ENCODE measurements at regions not wholly inside any gene's neighbourhood (a gene's known extent, or its start where the extent isn't known, plus 50 kb on each side); places are given as distances from the start of the nearest gene placed in this dataset.

DNA sequence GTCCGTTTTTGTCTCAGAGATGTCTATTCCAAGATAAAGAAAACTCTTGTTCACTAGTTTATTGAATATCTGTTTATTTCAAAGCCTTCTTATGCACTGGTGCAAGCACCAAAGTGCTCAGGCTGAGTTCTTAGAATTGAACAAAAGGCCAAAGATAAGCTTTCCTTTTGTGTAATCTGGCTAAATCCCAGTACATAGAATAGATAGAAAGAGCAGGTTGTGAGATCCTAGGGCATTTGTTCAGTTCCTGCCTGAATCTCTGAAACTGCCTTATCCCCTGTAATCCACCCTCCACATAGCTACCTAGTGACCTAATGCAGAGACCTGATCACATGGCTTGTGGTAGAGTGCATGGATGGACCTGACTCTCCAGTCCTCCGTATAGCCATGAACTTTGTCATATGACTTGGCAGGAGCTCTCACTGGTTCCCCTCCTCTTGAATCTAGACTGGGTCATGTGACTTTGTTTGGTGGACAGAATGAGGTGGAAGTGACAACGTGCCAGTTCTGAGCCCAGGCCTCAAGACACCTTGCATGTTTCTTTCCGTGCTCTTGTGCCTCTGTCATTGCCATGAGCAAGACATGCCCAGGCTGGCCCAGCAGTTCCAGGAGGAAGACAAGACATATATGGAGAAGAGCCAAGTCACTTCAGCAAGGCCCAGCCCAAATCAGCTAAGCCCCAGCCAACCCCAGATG lies 139.3 kb upstream of the SHB start:
- no peaks in the 10 kb centered on the region for H4K20me1 ChIP-seq (ENCODE audit: control insufficient read depth, insufficient read depth, insufficient read length)
- no peak overlapping the region for H3K4ac ChIP-seq (ENCODE audit: low read depth, low read length)
- H3K9ac ChIP-seq (ENCODE audit: extremely low read depth, insufficient read length, low read length): no peak overlapping the region
- H3K23me2 ChIP-seq (ENCODE audit: insufficient read length, low read depth, low read length, poor library complexity, severe bottlenecking): no peaks in the 10 kb centered on the region
- H3K18ac ChIP-seq (ENCODE audit: insufficient read length, low read depth, low read length): no peak overlapping the region
- H2AK5ac ChIP-seq (ENCODE audit: insufficient read length, low read length): no peak overlapping the region
- H4K91ac ChIP-seq (ENCODE audit: insufficient read length, low read depth, low read length): no peak overlapping the region
- no peak for DNase-seq
- H3K4me1 ChIP-seq (ENCODE audit: insufficient read depth, low read length): no peaks in the 10 kb centered on the region
- H3K4me2 ChIP-seq (ENCODE audit: insufficient read depth, insufficient read length, low read length): no peak overlapping the region
- Mint-ChIP-seq H3K36me3 (ENCODE audit: insufficient read depth in 1 of 3, low read depth in 3 of 3) (no peaks in the 10 kb centered on the region), H3K4me3 (no peak overlapping the region), H3K4me1 (peaks cover 3 to 20% of the 10 kb centered on the region in 2 experiments; a peak in 3 of 4 replicates), H3K9me3 (peaks cover 0 to 2% of the 10 kb centered on the region in 2 experiments; a peak in 2 of 5 replicates), H3K27me3 (ENCODE audit: low read depth) (peaks cover 100% of the 10 kb centered on the region), H3K27ac (no peak overlapping the region)
- no peak overlapping the region for H4K5ac ChIP-seq (ENCODE audit: insufficient read length, low read depth, low read length)
- H3K56ac ChIP-seq (ENCODE audit: insufficient read length, low read depth, low read length): no peak overlapping the region
- H2BK120ac ChIP-seq (ENCODE audit: low read depth, low read length, poor library complexity, severe bottlenecking): no peak overlapping the region
- H3K14ac ChIP-seq (ENCODE audit: insufficient read depth, low read length): no peak overlapping the region
- no peaks in the 10 kb centered on the region for H3K79me2 ChIP-seq (ENCODE audit: insufficient read depth, low read length)
- no peak overlapping the region for H2BK5ac ChIP-seq (ENCODE audit: insufficient read length, low read length)
- H2AFZ ChIP-seq (ENCODE audit: low read length): no peak overlapping the region
- no peak overlapping the region for H2BK20ac ChIP-seq (ENCODE audit: low read depth, low read length, poor library complexity, severe bottlenecking)
- no peak overlapping the region for H2BK12ac ChIP-seq (ENCODE audit: insufficient read length, low read depth, low read length)
- WGBS (ENCODE audit: extremely low coverage, insufficient read length, low lambda C conversion rate): no CpG with 5 or more reads among the region's 4 CpGs
- peaks cover 51% of the 10 kb centered on the region for H3K27me3 ChIP-seq (ENCODE audit: insufficient read depth, low read length)
- no peaks in the 10 kb centered on the region for H3K9me3 ChIP-seq (ENCODE audit: control insufficient read depth, low read depth, low read length)
- no peak overlapping the region for H3K23ac ChIP-seq (ENCODE audit: insufficient read length, low read depth, low read length)
- no peak for TF ChIP-seq CTCF (conservative IDR thresholded peaks at IDR 0.05)
- H3T11ph ChIP-seq (ENCODE audit: low read length): no peak overlapping the region
- no peak overlapping the region for H2BK15ac ChIP-seq (ENCODE audit: low read depth, low read length)
- H3K27ac ChIP-seq (ENCODE audit: insufficient read length, low read depth, low read length): no peak overlapping the region
- no peaks in the 10 kb centered on the region for H3K79me1 ChIP-seq (ENCODE audit: insufficient read depth, low read depth, low read length, poor library complexity, severe bottlenecking)
- no peak overlapping the region for H4K8ac ChIP-seq (replicated peaks; ENCODE audit: insufficient read length, low read depth, low read length)

All from H9 (cell line).